SK-N-SH treated with all-trans-retinoic acid at 6 μM for 48 hours (cell line): ENCODE measurements at regions not wholly inside any gene's neighbourhood (a gene's known extent, or its start where the extent isn't known, plus 50 kb on each side); places are given as distances from the start of the nearest gene placed in this dataset.

Experiments used
- ATAC-seq: fragments of 200-7000 bp; cut with Tn5 transposase; 3 replicates; pipeline ENCODE4 v1.9.1; 2020; ENCODE audit warnings: mild to moderate bottlenecking, moderate library complexity
- ARNTL ChIP-seq: fragments of 450-650 bp; formaldehyde crosslinking; IDR thresholded peaks from 2 replicates; pipeline ENCODE4 v1.5.0; 2020; ENCODE audit warnings: low read depth, mild to moderate bottlenecking, moderate library complexity, borderline replicate concordance
- BACH2 ChIP-seq: fragments of 250-450 bp; sonication (Bioruptor Pico); IDR thresholded peaks from 2 replicates; pipeline ENCODE4 v1.9.0; 2021; ENCODE audit warnings: mild to moderate bottlenecking, borderline replicate concordance
- CREB5 ChIP-seq: fragments of 250-450 bp; sonication (Bioruptor Pico); IDR thresholded peaks from 2 replicates; pipeline ENCODE4 v1.5.1; 2020; ENCODE audit warnings: low read depth, mild to moderate bottlenecking, moderate library complexity
- CSDC2 ChIP-seq: fragments of 250-450 bp; sonication (Bioruptor Pico); IDR thresholded peaks from 2 replicates; pipeline ENCODE4 v1.5.0; 2020; ENCODE audit warnings: mild to moderate bottlenecking, moderate library complexity
- CSRNP3 ChIP-seq: fragments of 250-450 bp; sonication (Bioruptor Pico); IDR thresholded peaks from 2 replicates; pipeline ENCODE4 v1.5.1; 2021; ENCODE audit warnings: mild to moderate bottlenecking, moderate library complexity
- ESRRG ChIP-seq: fragments of 250-450 bp; sonication (Bioruptor Pico); IDR thresholded peaks from 2 replicates; pipeline ENCODE4 v1.6.1; 2021; ENCODE audit warnings: mild to moderate bottlenecking
- GLIS3 ChIP-seq: fragments of 250-450 bp; sonication (Bioruptor Pico); IDR thresholded peaks from 2 replicates; pipeline ENCODE4 v1.5.0; 2020; ENCODE audit warnings: mild to moderate bottlenecking, moderate library complexity
- ISL1 ChIP-seq: fragments of 250-450 bp; sonication (Bioruptor Pico); IDR thresholded peaks from 2 replicates; pipeline ENCODE4 v2.1.2; 2022; ENCODE audit warnings: mild to moderate bottlenecking, moderate library complexity
- OSR1 ChIP-seq: fragments of 250-450 bp; sonication (Bioruptor Pico); IDR thresholded peaks from 2 replicates; pipeline ENCODE4 v1.8.0; 2022; ENCODE audit warnings: moderate library complexity, mild to moderate bottlenecking, inconsistent platforms
- PATZ1 ChIP-seq: fragments of 250-450 bp; sonication (Bioruptor Pico); IDR thresholded peaks from 2 replicates; pipeline ENCODE4 v1.8.0; 2020; ENCODE audit warnings: mild to moderate bottlenecking, moderate library complexity, borderline replicate concordance
- POU6F1 ChIP-seq: fragments of 250-450 bp; sonication (Bioruptor Pico); IDR thresholded peaks from 2 replicates; pipeline ENCODE4 v1.8.0; 2021; ENCODE audit warnings: low read depth, mild to moderate bottlenecking, moderate library complexity, borderline replicate concordance
- PPARA ChIP-seq: fragments of 250-450 bp; sonication (Bioruptor Pico); IDR thresholded peaks from 2 replicates; pipeline ENCODE4 v1.5.0; 2020; ENCODE audit warnings: mild to moderate bottlenecking, borderline replicate concordance
- RARB ChIP-seq: fragments of 250-450 bp; sonication (Bioruptor Pico); IDR thresholded peaks from 2 replicates; pipeline ENCODE4 v1.8.0; 2021; ENCODE audit warnings: mild to moderate bottlenecking, moderate library complexity
- SNAI2 ChIP-seq: fragments of 250-450 bp; sonication (Bioruptor Pico); IDR thresholded peaks from 2 replicates; pipeline ENCODE4 v1.5.0; 2020; ENCODE audit warnings: mild to moderate bottlenecking, moderate library complexity
- TCF4 ChIP-seq: fragments of 250-450 bp; sonication (Bioruptor Pico); IDR thresholded peaks from 2 replicates; pipeline ENCODE4 v1.8.0; 2021; ENCODE audit warnings: mild to moderate bottlenecking, moderate library complexity, borderline replicate concordance
- TOX ChIP-seq: fragments of 250-450 bp; sonication (Bioruptor Pico); IDR thresholded peaks from 2 replicates; pipeline ENCODE4 v1.8.0; 2021; ENCODE audit warnings: mild to moderate bottlenecking, moderate library complexity, borderline replicate concordance
- TSHZ2 ChIP-seq: fragments of 250-450 bp; sonication (Bioruptor Pico); IDR thresholded peaks from 2 replicates; pipeline ENCODE4 v1.5.0; 2020; ENCODE audit warnings: mild to moderate bottlenecking, moderate library complexity
- ZFP3 ChIP-seq: fragments of 250-450 bp; sonication (Bioruptor Pico); IDR thresholded peaks from 2 replicates; pipeline ENCODE4 v1.5.0; 2020; ENCODE audit warnings: mild to moderate bottlenecking, moderate library complexity
- ZFP30 ChIP-seq: fragments of 450-650 bp; formaldehyde crosslinking; IDR thresholded peaks from 2 replicates; pipeline ENCODE4 v1.5.0; 2022; ENCODE audit warnings: mild to moderate bottlenecking, moderate library complexity
- ZNF565 ChIP-seq: fragments of 450-650 bp; formaldehyde crosslinking; conservative IDR thresholded peaks from 2 replicates; pipeline ENCODE4 v1.5.0; 2020; ENCODE audit warnings: low read depth, mild to moderate bottlenecking, moderate library complexity
- ZNF70 ChIP-seq: fragments of 450-650 bp; formaldehyde crosslinking; IDR thresholded peaks from 2 replicates; pipeline ENCODE4 v1.5.0; 2020; ENCODE audit warnings: mild to moderate bottlenecking, moderate library complexity
- ZNF8 ChIP-seq: fragments of 450-650 bp; formaldehyde crosslinking; IDR thresholded peaks from 2 replicates; pipeline ENCODE4 v1.5.0; 2020; ENCODE audit warnings: mild to moderate bottlenecking, moderate library complexity

- no peak for TF ChIP-seq OSR1 (CRISPR knock-in tag)
- TF ChIP-seq CREB5 = no peak
- no peak for TF ChIP-seq TOX (CRISPR knock-in tag)
- no peak for TF ChIP-seq CSRNP3 (CRISPR knock-in tag)
- no peak for TF ChIP-seq ISL1 (CRISPR knock-in tag)
- no peak for TF ChIP-seq BACH2 (CRISPR knock-in tag)
- TF ChIP-seq POU6F1 (CRISPR knock-in tag) = no peak
- TF ChIP-seq ESRRG (CRISPR knock-in tag) = no peak
- no peak for TF ChIP-seq ZFP3 (CRISPR knock-in tag)
- TF ChIP-seq ARNTL (CRISPR knock-in tag) = no peak
- no peak for TF ChIP-seq TCF4 (CRISPR knock-in tag)
- TF ChIP-seq ZNF8 = no peak
- no peak for TF ChIP-seq PPARA (CRISPR knock-in tag)
- no peak for TF ChIP-seq PATZ1 (CRISPR knock-in tag)
- ATAC-seq = no peak
Measured at GRCh38 chr2:51225377-51225776, 193.4 kb upstream of the NRXN1 start.

GRCh38 chr2:51224790-51225189 is 192.9 kb upstream of the NRXN1 start:
- no peak for TF ChIP-seq CSDC2 (CRISPR knock-in tag)
- no peak for TF ChIP-seq PPARA (CRISPR knock-in tag)
- no peak for TF ChIP-seq ZFP3 (CRISPR knock-in tag)
- no peak for TF ChIP-seq TOX (CRISPR knock-in tag)
- no peak for TF ChIP-seq GLIS3 (CRISPR knock-in tag)
- TF ChIP-seq TSHZ2 (CRISPR knock-in tag) = no peak
- no peak for TF ChIP-seq ZNF8
- no peak for TF ChIP-seq ZNF70 (CRISPR knock-in tag)
- no peak for TF ChIP-seq ZNF565 (CRISPR knock-in tag)
- no peak for TF ChIP-seq PATZ1 (CRISPR knock-in tag)
- TF ChIP-seq RARB = no peak
- TF ChIP-seq CREB5 = no peak
- no peak for TF ChIP-seq ISL1 (CRISPR knock-in tag)
- TF ChIP-seq ESRRG (CRISPR knock-in tag) = no peak
- TF ChIP-seq OSR1 (CRISPR knock-in tag) = no peak
- no peak for TF ChIP-seq POU6F1 (CRISPR knock-in tag)
- TF ChIP-seq TCF4 (CRISPR knock-in tag) = no peak
- no peak for TF ChIP-seq ZFP30 (CRISPR knock-in tag)
- no peak for TF ChIP-seq SNAI2 (CRISPR knock-in tag)
- no peak for TF ChIP-seq ARNTL (CRISPR knock-in tag)
- ATAC-seq = no peak
